Lower leg skin (tissue), 3 donors: ENCODE measurements at regions not wholly inside any gene's neighbourhood (a gene's known extent, or its start where the extent isn't known, plus 50 kb on each side); places are given as distances from the start of the nearest gene placed in this dataset.

ENCODE experiments used
- POLR2A ChIP-seq, 2 donors: fragments of 450-650 bp; IDR thresholded peaks; one replicate each; pipeline ENCODE4 v1.6.1; 2016 to 2017; ENCODE audit warnings: antibody characterized with exemption in 2 of 2, mild to moderate bottlenecking in 1 of 2, moderate library complexity in 1 of 2
- TF ChIP-seq, protein P1 (sequence below), 3 donors: fragments of 450-650 bp; IDR thresholded peaks; one replicate each; pipeline ENCODE4 v1.5.1; 2016; ENCODE audit warnings: antibody characterized with exemption in 3 of 3, mild to moderate bottlenecking in 3 of 3, moderate library complexity in 2 of 3

GRCh38 chr16:64358291-64358690 lies 763.6 kb downstream of the CDH11 start:
- TF ChIP-seq, protein P1, sequence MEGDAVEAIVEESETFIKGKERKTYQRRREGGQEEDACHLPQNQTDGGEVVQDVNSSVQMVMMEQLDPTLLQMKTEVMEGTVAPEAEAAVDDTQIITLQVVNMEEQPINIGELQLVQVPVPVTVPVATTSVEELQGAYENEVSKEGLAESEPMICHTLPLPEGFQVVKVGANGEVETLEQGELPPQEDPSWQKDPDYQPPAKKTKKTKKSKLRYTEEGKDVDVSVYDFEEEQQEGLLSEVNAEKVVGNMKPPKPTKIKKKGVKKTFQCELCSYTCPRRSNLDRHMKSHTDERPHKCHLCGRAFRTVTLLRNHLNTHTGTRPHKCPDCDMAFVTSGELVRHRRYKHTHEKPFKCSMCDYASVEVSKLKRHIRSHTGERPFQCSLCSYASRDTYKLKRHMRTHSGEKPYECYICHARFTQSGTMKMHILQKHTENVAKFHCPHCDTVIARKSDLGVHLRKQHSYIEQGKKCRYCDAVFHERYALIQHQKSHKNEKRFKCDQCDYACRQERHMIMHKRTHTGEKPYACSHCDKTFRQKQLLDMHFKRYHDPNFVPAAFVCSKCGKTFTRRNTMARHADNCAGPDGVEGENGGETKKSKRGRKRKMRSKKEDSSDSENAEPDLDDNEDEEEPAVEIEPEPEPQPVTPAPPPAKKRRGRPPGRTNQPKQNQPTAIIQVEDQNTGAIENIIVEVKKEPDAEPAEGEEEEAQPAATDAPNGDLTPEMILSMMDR (IDR thresholded peaks at IDR 0.05), result no peak
- TF ChIP-seq POLR2A (IDR thresholded peaks at IDR 0.05), result no peak
